ENCODE measurements at regions not wholly inside any gene's neighbourhood (a gene's known extent, or its start where the extent isn't known, plus 50 kb on each side); places are given as distances from the start of the nearest gene placed in this dataset.

- peak overlapping the region; percentile 19; the same call in 1 of the 2 replicates for H3K4me2 ChIP-seq
- H3K27ac ChIP-seq (ENCODE audit: low read depth) = no peak overlapping the region
- H4K20me1 ChIP-seq (replicated peaks; ENCODE audit: insufficient read depth) = no peaks in the 10 kb centered on the region
- Mint-ChIP-seq H3K4me1 (peaks cover 20% of the 10 kb centered on the region), H3K27me3 (ENCODE audit: insufficient read depth, low read depth, poor library complexity) (no peaks in the 10 kb centered on the region), H3K4me3 (no peak overlapping the region), H3K9me3 (peaks cover 6% of the 10 kb centered on the region), H3K36me3 (ENCODE audit: low read depth) (peaks cover 9% of the 10 kb centered on the region; the same call in 2 of the 3 replicates), H3K27ac (no peak overlapping the region)
- ATAC-seq (peak; percentile 86), DNase-seq (ENCODE audit: low spot score) (peak; percentile 54)
- no peaks in the 10 kb centered on the region for H3K79me2 ChIP-seq (replicated peaks; ENCODE audit: insufficient read depth)
- H3K4me1 ChIP-seq (ENCODE audit: insufficient read depth) = peaks cover 16% of the 10 kb centered on the region
- H2AFZ ChIP-seq = no peak overlapping the region
- no peaks in the 10 kb centered on the region for H3K27me3 ChIP-seq (ENCODE audit: insufficient read depth)
- no peaks in the 10 kb centered on the region for H3K9me2 ChIP-seq (ENCODE audit: insufficient read depth)
- no peaks in the 10 kb centered on the region for H3K36me3 ChIP-seq (ENCODE audit: insufficient read depth)
- no peaks in the 10 kb centered on the region for H3F3A ChIP-seq (replicated peaks; ENCODE audit: low read depth)
- H3K4me3 ChIP-seq = no peak overlapping the region
- TF ChIP-seq EZH2phosphoT487 (IDR thresholded peaks at IDR 0.05; ENCODE audit: unreplicated experiment) (no peak), ZNF462 (CRISPR knock-in tag; IDR thresholded peaks at IDR 0.05) (peak; percentile 31; the same call in 1 of the 2 replicates), NANOG (IDR thresholded peaks at IDR 0.05; ENCODE audit: borderline replicate concordance) (peak; percentile 66; the same call in 1 of the 2 replicates)
Observed at GRCh38 chr13:85588359-85588758, 210.9 kb downstream of the SLITRK6 start.

- no peaks in the 10 kb centered on the region for H3K36me3 ChIP-seq (ENCODE audit: insufficient read depth)
- H3K27ac ChIP-seq (ENCODE audit: low read depth) = no peak overlapping the region
- no peak overlapping the region for H2AFZ ChIP-seq
- no peaks in the 10 kb centered on the region for H3K27me3 Mint-ChIP-seq (ENCODE audit: insufficient read depth, low read depth, poor library complexity)
- H3K9me2 ChIP-seq (ENCODE audit: insufficient read depth) = no peaks in the 10 kb centered on the region
- H3K79me2 ChIP-seq (replicated peaks; ENCODE audit: insufficient read depth) = no peaks in the 10 kb centered on the region
- peaks cover 16% of the 10 kb centered on the region for H3K4me1 ChIP-seq (ENCODE audit: insufficient read depth)
- no peak overlapping the region for H3K4me3 ChIP-seq
- ATAC-seq = no peak
- H3K4me1 Mint-ChIP-seq = peaks cover 20% of the 10 kb centered on the region
- H4K20me1 ChIP-seq (replicated peaks; ENCODE audit: insufficient read depth) = no peaks in the 10 kb centered on the region
- no peak overlapping the region for H3K27ac Mint-ChIP-seq
- peaks cover 6% of the 10 kb centered on the region for H3K9me3 Mint-ChIP-seq
- DNase-seq (ENCODE audit: low spot score) = no peak
- no peaks in the 10 kb centered on the region for H3F3A ChIP-seq (replicated peaks; ENCODE audit: low read depth)
- H3K36me3 Mint-ChIP-seq (ENCODE audit: low read depth) = peaks cover 9% of the 10 kb centered on the region; the same call in 2 of the 3 replicates
- no peak overlapping the region for H3K4me2 ChIP-seq
- no peak overlapping the region for H3K4me3 Mint-ChIP-seq
- H3K27me3 ChIP-seq (ENCODE audit: insufficient read depth) = no peaks in the 10 kb centered on the region
- TF ChIP-seq ETS1 (IDR thresholded peaks at IDR 0.05) (no peak), CTCF (conservative IDR thresholded peaks at IDR 0.05; ENCODE audit: low read depth in 2 of 2) (no peak), POLR2AphosphoS5 (IDR thresholded peaks at IDR 0.05; ENCODE audit: low read depth) (no peak), REST (IDR thresholded peaks at IDR 0.05; ENCODE audit: unreplicated experiment) (no peak), CREB1 (CRISPR knock-in tag; IDR thresholded peaks at IDR 0.05; ENCODE audit: low read depth) (no peak), EZH2 (IDR thresholded peaks at IDR 0.05; ENCODE audit: low read depth, unreplicated experiment) (no peak)
Observed at GRCh38 chr13:85586856-85587255, 212.4 kb downstream of the SLITRK6 start.
